ENCODE measurements at regions not wholly inside any gene's neighbourhood (a gene's known extent, or its start where the extent isn't known, plus 50 kb on each side); places are given as distances from the start of the nearest gene placed in this dataset.

GRCh38 chr2:106972782-106973181 lies 86.8 kb upstream of the ST6GAL2 start:
- TF ChIP-seq, protein P1, sequence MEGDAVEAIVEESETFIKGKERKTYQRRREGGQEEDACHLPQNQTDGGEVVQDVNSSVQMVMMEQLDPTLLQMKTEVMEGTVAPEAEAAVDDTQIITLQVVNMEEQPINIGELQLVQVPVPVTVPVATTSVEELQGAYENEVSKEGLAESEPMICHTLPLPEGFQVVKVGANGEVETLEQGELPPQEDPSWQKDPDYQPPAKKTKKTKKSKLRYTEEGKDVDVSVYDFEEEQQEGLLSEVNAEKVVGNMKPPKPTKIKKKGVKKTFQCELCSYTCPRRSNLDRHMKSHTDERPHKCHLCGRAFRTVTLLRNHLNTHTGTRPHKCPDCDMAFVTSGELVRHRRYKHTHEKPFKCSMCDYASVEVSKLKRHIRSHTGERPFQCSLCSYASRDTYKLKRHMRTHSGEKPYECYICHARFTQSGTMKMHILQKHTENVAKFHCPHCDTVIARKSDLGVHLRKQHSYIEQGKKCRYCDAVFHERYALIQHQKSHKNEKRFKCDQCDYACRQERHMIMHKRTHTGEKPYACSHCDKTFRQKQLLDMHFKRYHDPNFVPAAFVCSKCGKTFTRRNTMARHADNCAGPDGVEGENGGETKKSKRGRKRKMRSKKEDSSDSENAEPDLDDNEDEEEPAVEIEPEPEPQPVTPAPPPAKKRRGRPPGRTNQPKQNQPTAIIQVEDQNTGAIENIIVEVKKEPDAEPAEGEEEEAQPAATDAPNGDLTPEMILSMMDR (IDR thresholded peaks at IDR 0.05; ENCODE audit: unreplicated experiment) = no peak
- no peak for DNase-seq
- Mint-ChIP-seq H3K27me3 (ENCODE audit: unreplicated experiment) (no peaks in the 10 kb centered on the region), H3K36me3 (ENCODE audit: insufficient read depth, unreplicated experiment) (no peaks in the 10 kb centered on the region), H3K4me3 (ENCODE audit: low read depth, unreplicated experiment) (no peak overlapping the region), H3K4me1 (ENCODE audit: low read depth, unreplicated experiment) (no peaks in the 10 kb centered on the region), H3K27ac (ENCODE audit: unreplicated experiment) (no peak overlapping the region), H3K9me3 (ENCODE audit: low read depth, unreplicated experiment) (peaks cover 6% of the 10 kb centered on the region)
- intact Hi-C loops (cut with micrococcal nuclease; ENCODE audit: unreplicated experiment) = no loop called here
- no TSS peak for BruUV-seq (replicated peaks)
- CTCF ChIA-PET = no interaction called here

- no peak for DNase-seq
- H3K9me3 Mint-ChIP-seq (ENCODE audit: low read depth, unreplicated experiment) = peaks cover 6% of the 10 kb centered on the region
- no peaks in the 10 kb centered on the region for H3K27me3 Mint-ChIP-seq (ENCODE audit: unreplicated experiment)
- intact Hi-C loops (cut with micrococcal nuclease; ENCODE audit: unreplicated experiment) = no loop called here
- TF ChIP-seq, protein P1 (IDR thresholded peaks at IDR 0.05; ENCODE audit: unreplicated experiment) = no peak
- CTCF ChIA-PET = no interaction called here
- BruUV-seq (replicated peaks) = no TSS peak
- H3K4me1 Mint-ChIP-seq (ENCODE audit: low read depth, unreplicated experiment) = no peaks in the 10 kb centered on the region
- H3K36me3 Mint-ChIP-seq (ENCODE audit: insufficient read depth, unreplicated experiment) = no peaks in the 10 kb centered on the region
- no peak overlapping the region for H3K4me3 Mint-ChIP-seq (ENCODE audit: low read depth, unreplicated experiment)
- no peak overlapping the region for H3K27ac Mint-ChIP-seq (ENCODE audit: unreplicated experiment)
Measured at GRCh38 chr2:106974891-106975290, 88.9 kb upstream of the ST6GAL2 start.

GRCh38 chr2:106975641-106976040 lies 89.7 kb upstream of the ST6GAL2 start:
- CTCF ChIA-PET = no interaction called here
- H3K27me3 Mint-ChIP-seq (ENCODE audit: unreplicated experiment) = no peaks in the 10 kb centered on the region
- BruUV-seq (replicated peaks) = no TSS peak
- no peak for DNase-seq
- no peak overlapping the region for H3K4me3 Mint-ChIP-seq (ENCODE audit: low read depth, unreplicated experiment)
- H3K4me1 Mint-ChIP-seq (ENCODE audit: low read depth, unreplicated experiment) = no peaks in the 10 kb centered on the region
- no peaks in the 10 kb centered on the region for H3K36me3 Mint-ChIP-seq (ENCODE audit: insufficient read depth, unreplicated experiment)
- intact Hi-C loops (cut with micrococcal nuclease; ENCODE audit: unreplicated experiment) = no loop called here
- no peak overlapping the region for H3K27ac Mint-ChIP-seq (ENCODE audit: unreplicated experiment)
- TF ChIP-seq, protein P1 (IDR thresholded peaks at IDR 0.05; ENCODE audit: unreplicated experiment) = no peak
- H3K9me3 Mint-ChIP-seq (ENCODE audit: low read depth, unreplicated experiment) = peaks cover 4% of the 10 kb centered on the region

DNA sequence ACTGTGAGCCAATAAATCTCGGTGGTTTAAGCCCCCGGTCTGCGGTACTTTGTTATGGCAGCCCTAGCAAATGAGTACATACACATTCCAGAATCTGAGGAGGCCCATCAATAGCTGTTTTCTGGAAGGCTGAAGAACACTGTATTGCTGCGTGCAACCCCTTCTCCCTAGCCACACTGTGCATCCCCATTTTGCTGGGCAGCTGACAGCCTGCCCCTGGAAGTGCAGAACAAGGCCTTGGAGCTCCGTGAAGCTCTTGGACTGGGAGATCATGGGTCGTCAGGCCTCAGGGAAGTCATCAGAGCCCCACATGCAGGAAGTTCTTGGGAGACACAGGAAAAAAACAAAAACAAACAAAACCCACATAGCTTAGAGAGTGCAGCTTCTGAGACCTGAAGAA lies 90.6 kb upstream of the ST6GAL2 start:
- Mint-ChIP-seq H3K27ac (ENCODE audit: unreplicated experiment) (no peak overlapping the region), H3K9me3 (ENCODE audit: low read depth, unreplicated experiment) (peaks cover 6% of the 10 kb centered on the region), H3K4me1 (ENCODE audit: low read depth, unreplicated experiment) (no peaks in the 10 kb centered on the region), H3K27me3 (ENCODE audit: unreplicated experiment) (no peaks in the 10 kb centered on the region), H3K4me3 (ENCODE audit: low read depth, unreplicated experiment) (no peak overlapping the region), H3K36me3 (ENCODE audit: insufficient read depth, unreplicated experiment) (no peaks in the 10 kb centered on the region)
- no peak for DNase-seq
- TF ChIP-seq, protein P1 (IDR thresholded peaks at IDR 0.05; ENCODE audit: unreplicated experiment) = no peak
- BruUV-seq (replicated peaks) = no TSS peak
- CTCF ChIA-PET = no interaction called here
- intact Hi-C loops (cut with micrococcal nuclease; ENCODE audit: unreplicated experiment) = no loop called here

- peaks cover 6% of the 10 kb centered on the region for H3K9me3 Mint-ChIP-seq (ENCODE audit: low read depth, unreplicated experiment)
- no peaks in the 10 kb centered on the region for H3K36me3 Mint-ChIP-seq (ENCODE audit: insufficient read depth, unreplicated experiment)
- no peak for DNase-seq
- no TSS peak for BruUV-seq (replicated peaks)
- H3K27me3 Mint-ChIP-seq (ENCODE audit: unreplicated experiment) = no peaks in the 10 kb centered on the region
- H3K4me3 Mint-ChIP-seq (ENCODE audit: low read depth, unreplicated experiment) = no peak overlapping the region
- TF ChIP-seq, protein P1 (IDR thresholded peaks at IDR 0.05; ENCODE audit: unreplicated experiment) = no peak
- CTCF ChIA-PET = no interaction called here
- no peaks in the 10 kb centered on the region for H3K4me1 Mint-ChIP-seq (ENCODE audit: low read depth, unreplicated experiment)
- H3K27ac Mint-ChIP-seq (ENCODE audit: unreplicated experiment) = no peak overlapping the region
- intact Hi-C loops (cut with micrococcal nuclease; ENCODE audit: unreplicated experiment) = no loop called here
Measured at GRCh38 chr2:106977717-106978116, 91.8 kb upstream of the ST6GAL2 start.
